Skeletal muscle cell (primary cell): ENCODE measurements at regions not wholly inside any gene's neighbourhood (a gene's known extent, or its start where the extent isn't known, plus 50 kb on each side); places are given as distances from the start of the nearest gene placed in this dataset.

Source experiments
- DNase-seq: peaks from one replicate; pipeline ENCODE4 v3.0.0-alpha.2; 2010; ENCODE audit warnings: low read depth
- H3K4me3 ChIP-seq: 2 replicates; pipeline ENCODE4 v1.5.1; 2011; ENCODE audit warnings: low read depth, mild to moderate bottlenecking, control low read depth, low read length, moderate library complexity

- no peak overlapping the region for H3K4me3 ChIP-seq
- no peak for DNase-seq
Measured at GRCh38 chr5:145237843-145238242, 597.3 kb downstream of the PRELID2 start.

GRCh38 chr5:145236983-145237382 is 598.2 kb downstream of the PRELID2 start:
- no peak for DNase-seq
- H3K4me3 ChIP-seq: no peak overlapping the region

- DNase-seq: no peak
- H3K4me3 ChIP-seq: no peak overlapping the region
Measured at GRCh38 chr5:145236127-145236526, 599.0 kb downstream of the PRELID2 start.

GRCh38 chr5:145233461-145233860 is 601.7 kb downstream of the PRELID2 start:
- no peak overlapping the region for H3K4me3 ChIP-seq
- no peak for DNase-seq

GRCh38 chr5:145230781-145231180 is 604.4 kb downstream of the PRELID2 start:
- H3K4me3 ChIP-seq: no peak overlapping the region
- DNase-seq: no peak

- no peak overlapping the region for H3K4me3 ChIP-seq
- no peak for DNase-seq
Measured at GRCh38 chr5:145228564-145228963, 606.6 kb downstream of the PRELID2 start.

GRCh38 chr5:145227881-145228280 is 607.3 kb downstream of the PRELID2 start:
- no peak for DNase-seq
- H3K4me3 ChIP-seq: no peak overlapping the region

- no peak for DNase-seq
- H3K4me3 ChIP-seq: no peak overlapping the region
Measured at GRCh38 chr5:145226726-145227125, 608.4 kb downstream of the PRELID2 start.

- no peak for DNase-seq
- H3K4me3 ChIP-seq: no peak overlapping the region
Measured at GRCh38 chr5:145225529-145225928, 609.6 kb downstream of the PRELID2 start.

GRCh38 chr5:145223582-145223981 is 611.6 kb downstream of the PRELID2 start:
- no peak overlapping the region for H3K4me3 ChIP-seq
- no peak for DNase-seq

GRCh38 chr5:145222622-145223021 is 612.5 kb downstream of the PRELID2 start:
- H3K4me3 ChIP-seq: no peak overlapping the region
- no peak for DNase-seq

- DNase-seq: no peak
Measured at GRCh38 chr5:145221416-145221815, 613.7 kb downstream of the PRELID2 start.

GRCh38 chr5:145220481-145220880 is 614.7 kb downstream of the PRELID2 start:
- no peak overlapping the region for H3K4me3 ChIP-seq
- no peak for DNase-seq

More at GRCh38 chr5:145221416-145221815, 613.7 kb downstream of the PRELID2 start:
- H3K4me3 ChIP-seq: no peak overlapping the region

GRCh38 chr5:145218982-145219381 is 616.2 kb downstream of the PRELID2 start:
- no peak overlapping the region for H3K4me3 ChIP-seq
- DNase-seq: no peak

- no peak overlapping the region for H3K4me3 ChIP-seq
- DNase-seq: no peak
Measured at GRCh38 chr5:145218019-145218418, 617.1 kb downstream of the PRELID2 start.

GRCh38 chr5:145210020-145210419 is 625.1 kb downstream of the PRELID2 start:
- H3K4me3 ChIP-seq: no peak overlapping the region
- no peak for DNase-seq

GRCh38 chr5:145205546-145205945 is 629.6 kb downstream of the PRELID2 start:
- DNase-seq: no peak
- no peak overlapping the region for H3K4me3 ChIP-seq

- DNase-seq: no peak
- H3K4me3 ChIP-seq: no peak overlapping the region
Measured at GRCh38 chr5:145204743-145205142, 630.4 kb downstream of the PRELID2 start.

GRCh38 chr5:145203193-145203592 is 631.9 kb downstream of the PRELID2 start:
- no peak for DNase-seq
- H3K4me3 ChIP-seq: no peak overlapping the region

- H3K4me3 ChIP-seq: no peak overlapping the region
- DNase-seq: no peak
Measured at GRCh38 chr5:145198525-145199260, 636.4 kb downstream of the PRELID2 start.

GRCh38 chr5:145189746-145190145 is 645.4 kb downstream of the PRELID2 start:
- no peak for DNase-seq
- H3K4me3 ChIP-seq: no peak overlapping the region

GRCh38 chr5:145180371-145180770 is 654.8 kb downstream of the PRELID2 start:
- H3K4me3 ChIP-seq: no peak overlapping the region
- DNase-seq: no peak
